ENCODE measurements at regions not wholly inside any gene's neighbourhood (a gene's known extent, or its start where the extent isn't known, plus 50 kb on each side); places are given as distances from the start of the nearest gene placed in this dataset.

- no peak for DNase-seq
These were observed 61.7 kb upstream of the PIAS1 start for GRCh38 chr15:67992411-67992810.

- DNase-seq: no peak
These were observed 61.3 kb upstream of the PIAS1 start for GRCh38 chr15:67992834-67993233.

GRCh38 chr15:67997996-67998395 is 56.1 kb upstream of the PIAS1 start:
- no peak for DNase-seq

- no peak for DNase-seq
These were observed 55.4 kb upstream of the PIAS1 start for GRCh38 chr15:67998599-67999133.

GRCh38 chr15:67999320-68000100 is 54.6 kb upstream of the PIAS1 start:
- DNase-seq: no peak

GRCh38 chr15:68000754-68001153 is 53.4 kb upstream of the PIAS1 start:
- no peak for DNase-seq

GRCh38 chr15:68001811-68002210 is 52.3 kb upstream of the PIAS1 start:
- DNase-seq: no peak

GRCh38 chr15:68003297-68003696 is 50.8 kb upstream of the PIAS1 start:
- no peak for DNase-seq

Data from NCI-H526 (cell line).